ENCODE measurements at regions not wholly inside any gene's neighbourhood (a gene's known extent, or its start where the extent isn't known, plus 50 kb on each side); places are given as distances from the start of the nearest gene placed in this dataset.
"Not testable (repeated sequence)": the region's sequence is repeated elsewhere in the genome, so short reads cannot be mapped to it uniquely, and the experiment has no call there.

GRCh38 chr15:20624085-20624484, 82.5 kb upstream of the GOLGA6L6 start:
- intact Hi-C loops (cut with DNase I); H3K4me3 ChIP-seq; H3K36me3 ChIP-seq; H3K4me1 ChIP-seq; H3K27ac ChIP-seq; H3K27me3 ChIP-seq; H3K9me3 ChIP-seq: not testable (repeated sequence)
- DNase-seq (peak in 1 of 3 donors; percentile 20), ATAC-seq (peak in 2 of 4 donors; percentile 50 to 60)
- WGBS (ENCODE audit: insufficient coverage, low coverage, low lambda C conversion rate, missing lambda C conversion rate): no CpG with 5 or more reads among the region's 3 CpGs
- peak in 2 of 4 donors; percentile 9 for TF ChIP-seq CTCF (IDR thresholded peaks at IDR 0.05)

- DNase-seq; H3K4me3 ChIP-seq; H3K9me3 ChIP-seq; H3K27me3 ChIP-seq; H3K27ac ChIP-seq; intact Hi-C loops (cut with DNase I); H3K4me1 ChIP-seq; H3K36me3 ChIP-seq: not testable (repeated sequence)
- ATAC-seq: peak; percentile 56 to 73 (median 70)
- no CpG with 5 or more reads among the region's 9 CpGs for WGBS (ENCODE audit: insufficient coverage, low coverage, low lambda C conversion rate, missing lambda C conversion rate)
These were observed 80.5 kb upstream of the GOLGA6L6 start for GRCh38 chr15:20622117-20622516.

- DNase-seq; H3K27ac ChIP-seq; H3K4me3 ChIP-seq; H3K9me3 ChIP-seq; H3K27me3 ChIP-seq; intact Hi-C loops (cut with DNase I); ATAC-seq; H3K4me1 ChIP-seq; H3K36me3 ChIP-seq: not testable (repeated sequence)
- 62% methylated on average over 8 of the region's 10 CpGs for WGBS (ENCODE audit: insufficient coverage, low coverage, low lambda C conversion rate, missing lambda C conversion rate)
These were observed 72.9 kb upstream of the GOLGA6L6 start for GRCh38 chr15:20614549-20614948.

- H3K9me3 ChIP-seq; H3K27me3 ChIP-seq; H3K4me3 ChIP-seq; H3K4me1 ChIP-seq; DNase-seq; ATAC-seq; intact Hi-C loops (cut with DNase I); H3K36me3 ChIP-seq; H3K27ac ChIP-seq: not testable (repeated sequence)
- WGBS (ENCODE audit: insufficient coverage, low coverage, low lambda C conversion rate, missing lambda C conversion rate): 50% methylated on average over 7 of the region's 15 CpGs
These were observed 71.2 kb upstream of the GOLGA6L6 start for GRCh38 chr15:20612796-20613195.

GRCh38 chr15:20612356-20612755, 70.8 kb upstream of the GOLGA6L6 start:
- H3K36me3 ChIP-seq; intact Hi-C loops (cut with DNase I); ATAC-seq; H3K4me3 ChIP-seq; H3K27ac ChIP-seq; H3K4me1 ChIP-seq; DNase-seq; H3K27me3 ChIP-seq; H3K9me3 ChIP-seq: not testable (repeated sequence)
- 78% methylated on average over 3 of the region's 9 CpGs for whole genome bisulfite sequencing (ENCODE audit: insufficient coverage, low coverage, low lambda C conversion rate, missing lambda C conversion rate)

- H3K4me1 ChIP-seq; H3K27me3 ChIP-seq; H3K4me3 ChIP-seq; H3K36me3 ChIP-seq; H3K27ac ChIP-seq; intact Hi-C loops (cut with DNase I); DNase-seq; ATAC-seq; H3K9me3 ChIP-seq: not testable (repeated sequence)
- no CpG with 5 or more reads among the region's 11 CpGs for WGBS (ENCODE audit: insufficient coverage, low coverage, low lambda C conversion rate, missing lambda C conversion rate)
These were observed 70.2 kb upstream of the GOLGA6L6 start for GRCh38 chr15:20611667-20612290.

GRCh38 chr15:20608179-20608578, 66.6 kb upstream of the GOLGA6L6 start:
- H3K36me3 ChIP-seq; H3K9me3 ChIP-seq; ATAC-seq; H3K27me3 ChIP-seq; intact Hi-C loops (cut with DNase I); H3K4me3 ChIP-seq; H3K4me1 ChIP-seq; H3K27ac ChIP-seq; DNase-seq: not testable (repeated sequence)
- WGBS (ENCODE audit: insufficient coverage, low coverage, low lambda C conversion rate, missing lambda C conversion rate): 82% methylated on average over 5 of the region's 9 CpGs

- H3K27ac ChIP-seq; H3K36me3 ChIP-seq; DNase-seq; H3K27me3 ChIP-seq; H3K9me3 ChIP-seq; H3K4me3 ChIP-seq; intact Hi-C loops (cut with DNase I); H3K4me1 ChIP-seq: not testable (repeated sequence)
- peak in 1 of 4 donors; percentile 23 for ATAC-seq
- WGBS (ENCODE audit: insufficient coverage, low coverage, low lambda C conversion rate, missing lambda C conversion rate): 0% methylated on average over 1 of the region's 3 CpGs
These were observed 55.6 kb upstream of the GOLGA6L6 start for GRCh38 chr15:20597245-20597644.

GRCh38 chr15:20594219-20594618, 52.6 kb upstream of the GOLGA6L6 start:
- WGBS (ENCODE audit: insufficient coverage, low coverage, low lambda C conversion rate, missing lambda C conversion rate): no CpG with 5 or more reads among the region's 5 CpGs
- H3K27ac ChIP-seq; H3K9me3 ChIP-seq; DNase-seq; H3K4me3 ChIP-seq; intact Hi-C loops (cut with DNase I); H3K4me1 ChIP-seq; H3K27me3 ChIP-seq; H3K36me3 ChIP-seq: not testable (repeated sequence)
- peak in 1 of 4 donors; percentile 10 for ATAC-seq

GRCh38 chr15:20591936-20592335, 50.3 kb upstream of the GOLGA6L6 start:
- H3K9me3 ChIP-seq; H3K27ac ChIP-seq; H3K4me3 ChIP-seq; intact Hi-C loops (cut with DNase I); H3K36me3 ChIP-seq; DNase-seq; H3K27me3 ChIP-seq; H3K4me1 ChIP-seq: not testable (repeated sequence)
- no CpG with 5 or more reads among the region's 6 CpGs for WGBS (ENCODE audit: insufficient coverage, low coverage, low lambda C conversion rate, missing lambda C conversion rate)
- ATAC-seq: peak in 2 of 4 donors; percentile 5 to 24

All from right lobe of liver (tissue), 6 donors.